Esophagus squamous epithelium (tissue), 5 donors: ENCODE measurements at regions not wholly inside any gene's neighbourhood (a gene's known extent, or its start where the extent isn't known, plus 50 kb on each side); places are given as distances from the start of the nearest gene placed in this dataset.

ENCODE experiments used
- DNase-seq: peaks from one replicate; lab custom pipeline; 2025; lab: John Stamatoyannopoulos, UW
- H3K27ac ChIP-seq, 4 donors: fragments of 200-600 bp; sonication (generic); one replicate each; pipeline ENCODE4 v1.5.1; 2016 to 2019; ENCODE audit warnings: mild to moderate bottlenecking in 1 of 4
- H3K27me3 ChIP-seq, 4 donors: fragments of 200-600 bp; sonication (generic); 1 replicate in 3 of 4; 2 replicates in 1 of 4; pipeline versions ENCODE4 v1.5.1 to v1.6.0; 2017 to 2021; ENCODE audit warnings: antibody characterized with exemption in 1 of 4
- H3K36me3 ChIP-seq, 3 donors: fragments of 200-600 bp; sonication (generic); one replicate each; pipeline ENCODE4 v1.5.1; 2016 to 2019
- H3K4me1 ChIP-seq, 3 donors: fragments of 200-600 bp; sonication (generic); one replicate each; pipeline ENCODE4 v1.5.1; 2017 to 2019
- H3K4me3 ChIP-seq, 4 donors: fragments of 200-600 bp; sonication (generic); 1 replicate in 3 of 4; 2 replicates in 1 of 4; pipeline ENCODE4 v1.5.1; 2016 to 2019; ENCODE audit warnings: mild to moderate bottlenecking in 2 of 4, moderate library complexity in 1 of 4
- H3K9me3 ChIP-seq, 3 donors: fragments of 200-600 bp; sonication (generic); one replicate each; pipeline ENCODE4 v1.5.1; 2016 to 2019
- CTCF ChIP-seq, 6 experiments: fragments of 450-650 bp in 4 of 6; fragments of 200-600 bp in 2 of 6; sonication (generic) in 2 of 6; IDR thresholded peaks; one replicate each; pipeline ENCODE4 v1.5.1; 2016 to 2019; ENCODE audit warnings: antibody characterized with exemption in 6 of 6, mild to moderate bottlenecking in 4 of 6, moderate library complexity in 4 of 6
- POLR2A ChIP-seq, 4 donors: fragments of 450-650 bp; IDR thresholded peaks; one replicate each; pipeline ENCODE4 v1.6.1; 2017; ENCODE audit warnings: antibody characterized with exemption in 4 of 4, mild to moderate bottlenecking in 4 of 4, moderate library complexity in 3 of 4
- WGBS, 2 donors: methylation state at CpG; one replicate each; pipeline ENCODE4 v1.1.5; 2018; 5-methylcytosine and 5-hydroxymethylcytosine counted together
- intact Hi-C: fragments of 100-400 bp; cut with DNase I; formaldehyde crosslinking; loops from one replicate; pipeline ENCODE4 v1.15.0; 2022
- donor health status: DM: yes; HTN: yes; CAD: no.

GRCh38 chr4:189519186-189519585 lies 421.5 kb upstream of the FRG1 start:
- no peak overlapping the region for H3K27ac ChIP-seq
- no peaks in the 10 kb centered on the region for H3K4me1 ChIP-seq
- no peak overlapping the region for H3K4me3 ChIP-seq
- H3K36me3 ChIP-seq, result no peaks in the 10 kb centered on the region
- H3K27me3 ChIP-seq, result no peaks in the 10 kb centered on the region
- 55 to 80% methylated on average over 2 of the region's 2 CpGs for WGBS, 2 donors
- H3K9me3 ChIP-seq, result no peaks in the 10 kb centered on the region
- intact Hi-C loops, result no loop called here
- no peak for DNase-seq
- no peak for TF ChIP-seq POLR2A (IDR thresholded peaks at IDR 0.05)
- no peak for TF ChIP-seq CTCF (IDR thresholded peaks at IDR 0.05)

GRCh38 chr4:189525304-189525703 lies 415.4 kb upstream of the FRG1 start:
- intact Hi-C loops, result no loop called here
- no peak for DNase-seq
- Histone ChIP-seq H3K36me3 (no peaks in the 10 kb centered on the region), H3K4me3 (no peak overlapping the region), H3K27ac (no peak overlapping the region), H3K4me1 (no peaks in the 10 kb centered on the region), H3K27me3 (no peaks in the 10 kb centered on the region), H3K9me3 (peaks cover 0 to 23% (median 10%) of the 10 kb centered on the region in 3 donors)
- 33 to 44% methylated on average over 3 to 4 of the region's 4 CpGs for WGBS, 2 donors
- TF ChIP-seq POLR2A (IDR thresholded peaks at IDR 0.05) (no peak), CTCF (IDR thresholded peaks at IDR 0.05) (no peak)

GRCh38 chr4:189530848-189531247 lies 409.8 kb upstream of the FRG1 start:
- Histone ChIP-seq H3K27ac (no peak overlapping the region), H3K4me1 (no peaks in the 10 kb centered on the region), H3K9me3 (peaks cover 0 to 29% (median 10%) of the 10 kb centered on the region in 3 donors), H3K4me3 (no peak overlapping the region), H3K27me3 (no peaks in the 10 kb centered on the region), H3K36me3 (no peaks in the 10 kb centered on the region)
- DNase-seq, result no peak
- TF ChIP-seq CTCF (IDR thresholded peaks at IDR 0.05), result no peak
- no peak for TF ChIP-seq POLR2A (IDR thresholded peaks at IDR 0.05)
- WGBS, 2 donors, result 0 to 44% methylated on average over 1 to 2 of the region's 2 CpGs
- intact Hi-C loops, result no loop called here

- 85 to 94% methylated on average over 2 of the region's 2 CpGs for WGBS, 2 donors
- Histone ChIP-seq H3K9me3 (peaks cover 0 to 39% (median 8%) of the 10 kb centered on the region in 3 donors), H3K27me3 (no peaks in the 10 kb centered on the region), H3K36me3 (no peaks in the 10 kb centered on the region), H3K4me3 (no peak overlapping the region), H3K4me1 (no peaks in the 10 kb centered on the region), H3K27ac (no peak overlapping the region)
- intact Hi-C loops, result no loop called here
- TF ChIP-seq POLR2A (IDR thresholded peaks at IDR 0.05) (no peak), CTCF (IDR thresholded peaks at IDR 0.05) (no peak)
- DNase-seq, result no peak
Measured at GRCh38 chr4:189533603-189534002, 407.1 kb upstream of the FRG1 start.

- no peak for DNase-seq
- intact Hi-C loops, result no loop called here
- 66 to 80% methylated on average over 4 to 7 of the region's 7 CpGs for WGBS, 2 donors
Measured at GRCh38 chr4:189547559-189547958, 393.1 kb upstream of the FRG1 start.

More at GRCh38 chr4:189547559-189547958, 393.1 kb upstream of the FRG1 start:
- Histone ChIP-seq H3K4me3 (no peak overlapping the region), H3K27me3 (no peaks in the 10 kb centered on the region), H3K27ac (no peak overlapping the region), H3K9me3 (no peaks in the 10 kb centered on the region), H3K4me1 (no peaks in the 10 kb centered on the region), H3K36me3 (no peaks in the 10 kb centered on the region)
- TF ChIP-seq POLR2A (IDR thresholded peaks at IDR 0.05), result no peak
- TF ChIP-seq CTCF (IDR thresholded peaks at IDR 0.05), result no peak
